ENCODE measurements at regions not wholly inside any gene's neighbourhood (a gene's known extent, or its start where the extent isn't known, plus 50 kb on each side); places are given as distances from the start of the nearest gene placed in this dataset.
A peak's percentile ranks its signal among the peaks of the same experiment; 100 is the strongest.

DNA sequence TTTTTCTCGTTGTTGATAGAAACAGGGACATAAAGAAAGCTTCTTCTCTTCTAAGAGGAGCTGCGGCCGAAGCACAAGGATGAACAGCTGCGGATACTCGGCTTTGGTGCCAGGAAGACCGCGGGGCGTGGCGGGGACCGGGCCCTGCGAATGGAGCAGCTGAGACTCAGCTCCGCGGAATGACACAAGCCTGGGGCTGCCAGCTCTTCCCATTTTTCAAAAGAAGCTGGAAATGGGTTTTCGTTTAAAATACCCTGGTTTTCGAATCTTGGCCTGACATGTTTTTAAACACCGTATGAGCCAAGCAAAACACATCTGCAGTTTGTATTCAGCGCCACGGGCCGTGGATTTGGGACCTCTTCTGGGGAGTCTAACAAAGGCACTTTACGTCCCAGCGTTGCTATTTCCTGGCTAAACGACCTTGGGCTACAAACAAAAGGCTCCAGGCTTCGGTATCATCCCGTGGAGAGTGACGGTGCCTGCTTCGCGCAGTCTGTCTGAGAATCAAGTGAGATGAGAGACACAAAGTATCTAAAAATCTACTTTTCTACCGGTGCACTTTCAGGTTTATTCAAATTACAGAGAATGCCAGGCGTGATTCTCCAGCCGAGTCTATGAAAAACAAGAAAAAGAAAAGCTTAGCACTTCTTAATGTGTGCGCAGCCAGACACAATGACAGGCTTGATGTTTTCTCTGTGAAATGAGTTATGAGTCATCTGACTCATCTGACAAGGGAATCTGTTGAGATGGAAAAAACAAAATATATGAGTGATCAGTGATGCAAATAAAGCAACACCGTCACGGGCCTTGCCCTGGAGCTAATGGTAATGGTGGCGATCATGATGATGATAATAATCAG lies 114.0 kb upstream of the TMEM132D start:
- DNase-seq = no peak

DNA sequence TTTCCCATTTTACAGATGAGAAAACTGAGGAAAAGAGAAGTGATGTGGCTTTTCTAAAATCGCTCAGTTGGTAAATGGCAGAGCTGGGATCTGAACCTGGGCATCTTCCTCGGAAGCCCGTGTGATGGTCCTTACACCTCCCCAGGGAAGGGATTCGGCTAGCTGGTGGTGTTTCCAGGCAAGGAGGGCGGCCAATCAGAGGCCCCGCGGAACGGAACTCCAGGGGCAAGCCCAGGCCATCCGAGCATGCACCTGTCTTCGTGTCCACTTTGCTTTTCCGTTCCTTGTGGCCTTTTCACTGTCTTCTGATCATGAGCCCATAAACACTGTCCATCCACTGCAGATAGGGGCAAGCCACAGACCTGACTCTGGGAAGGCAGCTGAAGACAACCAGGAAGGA lies 114.8 kb upstream of the TMEM132D start:
- DNase-seq = no peak

- peak; percentile 27 for DNase-seq
Measured at GRCh38 chr12:130026608-130027176, 122.9 kb upstream of the TMEM132D start.

- no peak for DNase-seq
Measured at GRCh38 chr12:130027798-130028197, 124.0 kb upstream of the TMEM132D start.

DNA sequence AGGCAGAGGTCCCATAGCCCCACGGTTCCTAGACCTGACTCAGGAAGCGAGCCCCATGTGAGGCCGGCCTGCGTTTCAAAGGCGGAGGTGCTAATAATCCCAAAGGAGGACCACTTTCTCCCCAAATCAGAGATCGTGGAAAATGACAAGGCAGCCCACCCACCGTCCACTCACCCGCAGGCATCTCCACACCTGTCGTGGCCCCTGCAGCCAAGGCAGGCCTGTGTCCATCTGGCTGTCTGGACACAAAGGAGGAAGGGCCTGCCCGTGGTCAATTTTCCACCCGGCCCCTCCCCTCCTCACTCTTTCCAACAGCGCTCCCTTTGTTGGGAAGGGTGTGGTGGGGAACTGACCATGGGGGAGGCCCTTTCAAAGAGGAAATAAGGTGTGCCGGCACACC lies 125.3 kb upstream of the TMEM132D start:
- no peak for DNase-seq

DNA sequence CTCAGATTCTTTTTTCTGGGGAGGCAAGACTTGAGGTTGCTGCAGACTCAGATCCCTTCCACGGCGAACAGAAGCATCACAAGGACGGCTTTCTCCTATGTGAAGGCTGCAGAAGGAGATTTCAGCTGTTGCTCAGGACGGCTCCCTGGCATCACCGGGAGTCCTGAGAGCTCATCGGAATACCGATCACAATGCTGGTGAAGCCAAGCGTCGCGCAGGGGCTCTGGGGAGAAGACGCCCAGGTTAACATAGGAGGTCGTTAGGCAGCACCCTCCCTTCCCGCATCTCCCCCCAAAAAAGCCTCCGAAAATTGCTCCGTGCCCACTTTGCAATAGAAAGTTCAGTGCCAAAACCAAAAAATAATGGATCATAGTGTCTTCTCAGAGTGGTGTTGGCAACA lies 127.2 kb upstream of the TMEM132D start:
- no peak for DNase-seq

DNA sequence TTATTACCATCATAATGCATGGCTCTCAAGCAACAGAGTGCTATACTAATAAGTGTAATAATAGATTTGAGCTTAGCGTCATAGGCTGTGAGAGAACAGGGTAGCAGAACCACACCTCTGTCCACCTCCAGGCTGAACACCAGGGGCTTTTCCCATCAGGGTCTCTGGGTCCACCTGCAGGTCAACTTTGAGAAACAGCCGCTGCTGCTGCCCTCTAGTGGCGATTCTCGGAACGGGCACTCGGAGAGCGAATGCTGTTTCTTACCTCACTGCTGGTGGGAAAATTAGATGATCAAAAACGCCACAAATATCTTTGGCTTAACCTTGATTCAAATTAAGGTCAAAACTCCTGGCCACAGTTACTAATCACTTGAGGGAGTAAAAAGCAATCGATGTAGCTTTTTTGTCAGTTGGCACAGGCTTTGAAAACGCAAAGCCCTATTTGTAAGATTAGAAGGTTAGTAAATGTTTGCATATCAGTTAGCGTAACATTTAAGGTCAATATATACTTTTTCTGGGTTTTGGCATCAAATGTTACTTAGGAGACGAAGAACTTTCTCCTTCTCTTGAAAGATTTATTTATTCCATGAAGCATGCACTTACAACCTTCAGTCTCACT lies 127.9 kb upstream of the TMEM132D start:
- DNase-seq = peak; percentile 61

GRCh38 chr12:130041983-130042812 lies 120.1 kb upstream of the FZD10 start:
- peak; percentile 47 for DNase-seq

DNA sequence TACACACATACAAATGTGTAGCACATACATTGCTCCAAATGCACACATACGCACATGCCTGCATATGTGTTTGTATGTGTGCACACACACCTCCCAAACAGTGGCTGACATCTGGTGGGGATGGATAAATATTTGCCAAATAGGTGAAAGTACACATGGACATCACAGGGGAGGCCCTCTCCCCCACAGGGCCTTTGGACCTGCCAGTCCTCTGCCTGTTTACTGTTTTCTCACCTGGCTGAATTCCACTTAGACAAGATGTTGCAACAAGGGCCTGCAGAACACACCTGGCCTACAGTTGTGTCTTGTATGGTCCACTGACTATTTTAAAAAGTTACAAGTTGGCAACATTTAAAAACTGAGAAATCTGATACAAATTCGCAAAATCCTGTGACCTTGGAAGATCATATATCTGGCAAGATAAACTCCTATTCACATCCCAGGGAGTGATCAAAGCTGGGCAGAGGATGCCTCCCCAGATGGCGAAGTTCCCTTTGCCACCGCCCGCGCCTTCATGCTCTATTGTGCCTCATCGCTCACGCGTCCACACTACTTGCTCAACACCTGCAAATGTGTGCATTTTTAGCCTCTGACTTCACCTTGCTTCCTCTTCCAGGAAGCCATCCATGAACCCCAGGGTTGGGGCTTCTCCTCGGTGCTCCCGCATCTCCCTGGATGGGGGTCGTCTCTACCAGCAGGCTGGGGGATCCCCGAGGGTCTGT lies 118.4 kb upstream of the FZD10 start:
- DNase-seq = no peak

DNA sequence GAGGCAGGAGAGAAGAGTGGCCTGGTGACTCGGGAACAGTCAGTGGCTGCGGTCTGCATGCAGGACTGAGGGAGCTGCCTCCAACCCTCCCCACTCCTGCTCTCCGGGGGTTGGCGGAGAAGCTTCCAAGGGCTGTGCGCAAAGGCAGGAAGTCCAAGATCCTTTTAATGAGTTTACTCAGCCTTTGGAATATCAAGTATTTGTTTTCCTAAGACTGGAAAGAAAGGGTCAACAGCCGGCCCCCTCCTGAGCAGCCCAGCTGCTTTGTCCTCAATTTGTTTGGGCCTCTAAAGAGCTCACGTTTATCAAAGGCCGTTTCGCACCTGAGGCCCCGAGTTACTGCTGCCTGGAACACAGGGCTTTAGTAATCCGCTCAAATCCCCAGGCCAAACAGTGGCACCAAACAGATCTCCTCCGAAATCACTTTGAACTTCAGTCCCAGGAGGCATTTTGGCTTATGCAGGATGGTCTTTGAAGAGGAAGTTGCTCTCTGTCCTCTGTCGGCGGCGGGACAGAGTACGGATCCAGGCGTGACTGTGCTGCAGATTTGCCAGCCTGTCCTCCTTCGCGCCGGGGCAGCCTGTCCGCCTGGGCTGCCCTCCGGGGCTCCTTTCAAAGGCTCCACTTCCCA lies 117.2 kb upstream of the FZD10 start:
- no peak for DNase-seq

GRCh38 chr12:130049666-130050065 lies 112.6 kb upstream of the FZD10 start:
- DNase-seq = no peak

DNA sequence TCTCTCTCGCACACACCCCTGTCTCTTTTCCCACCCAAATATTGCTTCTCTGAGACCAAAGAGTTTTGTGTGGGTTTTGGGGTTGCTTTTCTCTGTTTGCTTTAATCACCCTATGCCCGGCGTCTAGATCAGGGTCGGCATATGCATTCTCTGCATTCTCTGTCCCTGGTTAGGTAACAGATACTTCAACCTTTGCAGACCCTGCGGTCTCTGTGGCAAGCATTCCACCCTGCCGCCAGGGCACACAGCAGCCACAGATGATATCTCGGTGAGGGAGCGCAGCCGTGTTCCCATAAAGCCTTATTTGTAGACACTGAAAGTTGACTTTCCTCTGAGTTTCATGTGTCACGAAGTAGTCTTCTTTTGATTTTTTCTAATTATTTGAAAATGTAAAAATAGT lies 110.4 kb upstream of the FZD10 start:
- DNase-seq = no peak

GRCh38 chr12:130053651-130054069 lies 108.6 kb upstream of the FZD10 start:
- DNase-seq = no peak

DNA sequence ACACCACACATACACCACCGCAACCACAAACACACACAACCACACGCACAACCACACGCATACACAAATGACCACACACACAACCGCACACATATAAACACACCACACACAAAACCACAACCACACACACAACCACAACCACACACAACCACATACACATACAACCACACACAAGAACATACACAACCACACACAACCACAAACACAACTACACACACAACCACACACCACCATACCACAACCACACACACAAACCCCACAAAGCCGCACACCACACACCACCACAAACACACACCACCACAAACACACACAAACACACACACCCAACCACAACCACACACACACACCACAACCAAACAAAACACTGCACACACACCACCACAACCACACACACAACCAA lies 107.5 kb upstream of the FZD10 start:
- no peak for DNase-seq

DNA sequence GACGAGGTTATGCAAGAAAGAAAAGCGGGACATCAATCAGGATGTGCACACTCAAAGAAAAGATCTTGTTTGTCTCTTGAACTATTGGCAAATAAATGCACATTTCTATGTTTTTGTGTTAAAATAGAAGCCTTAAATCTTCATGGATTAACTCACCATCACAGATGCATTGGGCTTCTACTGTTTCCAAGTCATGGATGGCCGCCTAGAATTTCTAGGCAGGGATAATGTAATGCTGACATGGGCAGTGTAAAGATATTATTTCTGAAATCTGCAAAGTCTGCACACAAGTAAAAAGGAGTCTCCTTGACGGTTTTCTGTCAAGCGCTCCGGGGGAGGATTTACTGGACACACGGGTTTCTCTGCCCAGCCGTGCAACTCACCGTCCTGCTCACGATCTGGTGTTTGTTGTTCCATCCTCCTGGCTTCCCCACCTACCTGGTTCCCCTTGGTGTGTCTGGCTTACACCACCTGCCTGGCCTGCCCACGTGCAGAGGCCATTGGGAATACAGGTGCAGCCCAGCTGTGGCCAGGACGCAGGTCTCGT lies 103.3 kb upstream of the FZD10 start:
- DNase-seq = no peak

- DNase-seq = no peak
Measured at GRCh38 chr12:130063866-130064265, 98.4 kb upstream of the FZD10 start.

DNA sequence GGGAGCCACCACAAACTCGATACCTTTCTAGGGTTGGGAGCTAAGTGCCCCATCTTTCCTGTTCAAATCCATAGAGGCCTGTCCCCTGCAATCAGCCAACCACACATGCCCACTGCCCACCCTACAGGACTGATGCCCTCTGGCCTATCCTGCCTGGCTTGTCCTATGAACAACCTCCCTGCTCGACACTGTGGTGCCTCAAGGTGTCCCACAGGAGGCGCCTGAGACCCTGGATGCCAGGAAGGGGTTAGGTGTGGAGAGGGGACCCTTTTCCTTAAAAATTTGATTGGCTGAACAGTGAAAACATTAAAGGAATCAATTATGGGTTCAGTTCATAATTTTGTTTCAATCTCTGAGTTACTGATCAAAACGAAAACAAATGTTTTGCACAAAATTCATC lies 97.3 kb upstream of the FZD10 start:
- DNase-seq = no peak

DNA sequence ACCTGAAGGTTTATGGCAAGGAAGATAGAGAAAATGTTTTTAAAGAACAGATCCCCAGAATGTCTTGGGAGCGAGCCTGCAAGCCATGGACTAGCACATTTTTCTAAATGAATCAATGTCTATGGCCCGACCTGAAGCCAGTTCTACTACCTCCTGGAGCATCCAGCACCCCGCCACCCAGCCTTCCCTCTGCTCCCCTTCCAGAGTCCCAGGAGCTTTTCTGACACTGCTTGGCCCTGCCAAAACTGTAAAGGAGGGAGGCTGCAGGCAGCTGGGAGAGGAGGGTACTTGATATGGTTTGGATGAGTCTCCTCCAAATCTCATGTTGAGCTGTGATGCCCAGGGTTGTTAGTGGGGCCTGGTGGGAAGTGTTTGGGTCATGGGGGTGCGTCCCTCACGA lies 95.5 kb upstream of the FZD10 start:
- no peak for DNase-seq

DNA sequence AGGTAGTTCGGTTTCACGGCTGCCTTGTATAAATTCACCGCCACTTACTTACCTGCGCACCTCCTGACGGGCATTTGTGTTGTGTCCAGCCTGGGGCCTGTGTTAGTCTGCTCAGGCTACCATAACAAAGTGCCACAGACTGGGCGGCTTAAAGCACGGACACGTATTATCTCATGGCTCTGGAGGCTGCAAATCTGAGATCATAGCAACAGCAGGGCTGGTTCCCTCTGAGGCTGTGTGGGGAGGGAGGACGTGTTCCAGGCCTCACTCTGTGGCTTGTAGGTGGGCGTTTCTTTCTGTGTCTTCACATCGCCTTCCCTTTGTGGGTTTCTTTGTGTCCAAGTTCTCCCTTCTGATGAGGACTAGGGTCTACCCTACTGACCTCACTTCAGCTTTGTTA lies 93.5 kb upstream of the FZD10 start:
- DNase-seq = no peak

DNA sequence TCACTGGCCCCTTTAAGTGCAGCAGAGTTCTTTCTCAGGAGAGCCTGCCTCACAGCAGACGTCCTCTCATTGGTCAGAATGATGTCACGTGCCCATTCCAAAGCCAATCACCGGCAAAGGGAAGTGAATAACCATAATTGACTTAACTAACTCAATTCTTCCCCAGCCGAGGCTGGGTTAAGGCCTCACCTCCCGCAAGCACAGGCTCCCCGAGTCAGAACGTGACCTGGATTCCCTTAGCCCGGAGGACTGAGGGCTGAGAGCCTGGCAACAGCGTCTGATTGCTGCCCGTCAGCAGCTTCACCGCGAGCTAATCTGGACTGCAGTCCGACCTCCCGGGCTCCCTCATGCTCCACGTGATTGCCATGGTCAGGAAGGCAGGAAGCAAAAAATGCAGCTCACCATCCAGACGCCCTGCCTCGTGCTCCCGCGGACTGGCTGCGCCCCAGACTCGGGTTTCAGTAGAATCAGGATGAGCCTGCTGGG lies 92.1 kb upstream of the FZD10 start:
- DNase-seq = no peak

- no peak for DNase-seq
Measured at GRCh38 chr12:130073721-130074120, 88.5 kb upstream of the FZD10 start.
